HG03460 (cell line): ENCODE measurements at regions not wholly inside any gene's neighbourhood (a gene's known extent, or its start where the extent isn't known, plus 50 kb on each side); places are given as distances from the start of the nearest gene placed in this dataset.
"Not testable (repeated sequence)": the region's sequence is repeated elsewhere in the genome, so short reads cannot be mapped to it uniquely, and the experiment has no call there.

Experiments used
- ATAC-seq: cut with Tn5 transposase; IDR thresholded peaks from one replicate; pipeline ENCODE4 v1.9.1; 2021; ENCODE audit not compliant: unreplicated experiment

DNA sequence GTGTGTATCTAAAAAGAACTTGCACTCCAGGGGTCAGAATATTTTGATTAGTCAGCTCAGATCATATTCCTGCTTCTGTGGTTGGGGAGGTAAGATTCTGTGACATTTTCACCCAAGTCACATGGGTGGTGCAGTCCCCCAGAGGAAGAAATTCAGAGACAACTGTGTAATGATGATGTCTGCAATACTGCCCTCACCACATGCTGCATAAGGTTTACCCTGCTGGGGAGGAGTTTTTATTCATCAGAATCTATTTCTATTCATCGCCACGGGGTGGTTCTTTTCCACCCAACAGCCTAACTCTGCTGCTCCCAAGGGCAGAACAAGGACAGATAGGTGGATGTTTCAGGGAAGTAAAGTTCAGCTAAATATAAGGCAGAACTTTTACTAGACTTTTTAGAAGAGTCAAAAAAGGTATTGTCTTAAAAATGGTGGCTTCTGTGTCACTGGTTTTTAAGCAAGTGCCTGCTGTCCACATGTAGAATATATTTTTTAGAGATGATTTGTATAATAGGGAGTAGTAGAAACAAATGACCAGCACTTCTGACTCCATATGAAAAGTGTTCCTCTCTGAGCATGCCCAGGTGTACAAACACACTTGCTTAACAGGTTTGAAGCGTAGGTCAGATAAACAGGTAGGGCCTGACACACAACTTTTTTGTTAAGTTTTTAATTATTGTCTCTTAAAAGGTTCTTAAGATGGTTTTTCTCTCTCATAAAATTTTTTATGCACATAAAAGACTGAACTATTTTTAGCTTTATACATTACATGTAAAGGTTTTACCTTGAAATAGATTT is 352.7 kb downstream of the LRRC70 start:
- ATAC-seq = no peak

DNA sequence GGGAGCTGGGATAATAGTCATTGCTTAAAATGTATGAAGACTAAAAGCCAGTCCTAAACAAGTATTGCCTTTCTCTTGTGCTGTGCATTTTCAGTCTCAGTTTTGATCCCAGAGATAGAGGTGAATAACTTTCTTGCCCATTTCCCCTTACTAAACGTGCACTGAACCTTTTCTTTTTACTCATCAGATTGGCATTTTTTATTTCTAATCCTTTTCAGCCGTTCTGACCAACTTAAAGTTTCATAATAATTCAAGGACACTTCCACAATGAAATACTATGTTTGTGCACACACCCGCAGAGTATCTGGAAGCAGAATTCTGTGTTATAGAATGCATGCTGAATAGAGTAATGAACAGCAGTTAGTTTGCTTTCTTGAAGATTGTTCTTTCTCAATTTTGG is 343.6 kb downstream of the LRRC70 start:
- no peak for ATAC-seq

DNA sequence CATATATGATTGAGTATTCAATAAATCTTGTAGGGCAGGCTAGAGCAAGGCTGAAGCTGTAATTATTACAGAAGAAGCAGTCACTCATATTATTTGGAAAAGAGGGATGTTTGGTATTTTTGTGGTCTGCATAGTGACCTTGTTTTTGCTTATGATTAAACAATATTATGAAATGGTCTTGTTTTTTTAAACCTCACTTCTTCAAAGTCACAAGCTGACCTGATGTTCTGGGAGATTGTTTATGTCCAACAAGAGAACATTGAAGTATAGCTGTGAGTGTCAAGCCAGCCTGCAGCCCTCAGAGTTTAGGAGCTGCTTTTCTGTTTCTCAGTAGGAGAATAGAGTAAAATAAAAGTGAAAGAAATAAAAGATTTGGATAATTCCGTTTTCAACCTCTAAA is 342.2 kb downstream of the LRRC70 start:
- ATAC-seq = no peak

DNA sequence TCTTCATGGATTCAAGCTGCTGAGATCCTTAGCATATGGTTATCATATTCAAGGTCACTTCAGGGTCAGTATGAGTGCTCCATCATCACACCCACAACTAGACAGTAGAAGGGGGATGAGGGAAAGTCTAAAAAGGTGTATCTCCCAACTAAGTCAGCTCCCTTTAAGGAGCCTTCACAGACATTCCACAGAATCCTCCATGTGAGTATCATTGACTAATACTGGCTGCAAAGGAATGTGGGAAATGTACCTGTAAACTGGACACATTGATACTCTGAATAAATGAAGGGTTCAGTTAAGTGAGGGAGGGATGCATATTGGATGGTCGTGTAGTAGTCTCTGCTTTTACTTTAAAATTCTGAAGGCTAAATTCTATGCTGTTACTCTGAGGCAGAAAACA is 330.7 kb downstream of the LRRC70 start:
- no peak for ATAC-seq

DNA sequence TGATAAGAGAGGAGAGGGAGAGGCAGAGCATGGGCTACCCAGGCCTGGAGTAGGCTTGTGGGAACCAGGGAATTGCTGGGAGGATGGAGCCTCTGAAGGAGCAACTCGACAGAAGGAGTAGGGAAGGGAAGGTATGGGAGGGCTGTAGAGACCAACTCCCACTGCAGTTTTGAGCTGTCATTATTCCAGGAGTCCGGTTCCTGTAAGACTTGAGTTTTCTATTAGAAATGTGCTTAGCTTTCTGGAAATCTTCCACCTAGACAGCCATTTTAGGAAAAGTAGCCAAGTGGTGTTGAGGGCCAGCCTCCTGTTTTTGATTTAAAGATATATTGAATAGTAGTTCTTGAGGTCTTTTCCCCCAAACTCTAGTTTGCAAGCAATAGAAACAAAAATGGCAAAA is 323.5 kb downstream of the LRRC70 start:
- no peak for ATAC-seq

DNA sequence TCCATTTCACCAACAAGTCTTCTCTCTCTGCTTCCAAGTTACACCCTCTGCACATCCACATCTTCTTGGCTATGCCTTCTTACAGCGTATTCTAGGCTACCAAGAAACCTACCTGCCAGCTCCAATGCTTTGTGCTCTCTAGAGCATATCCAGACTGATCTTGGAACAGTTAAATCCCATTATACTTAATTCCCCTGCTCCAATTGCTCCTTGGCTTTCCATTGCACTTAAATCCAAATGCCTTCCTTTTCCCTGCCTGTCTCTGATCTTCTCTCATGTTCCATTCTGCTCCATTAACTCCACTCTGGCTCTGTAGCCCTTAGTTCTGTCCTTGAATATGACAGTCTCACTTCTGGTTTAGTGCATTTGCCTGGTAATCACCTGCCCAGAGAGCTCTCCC is 322.4 kb downstream of the LRRC70 start:
- ATAC-seq = no peak

DNA sequence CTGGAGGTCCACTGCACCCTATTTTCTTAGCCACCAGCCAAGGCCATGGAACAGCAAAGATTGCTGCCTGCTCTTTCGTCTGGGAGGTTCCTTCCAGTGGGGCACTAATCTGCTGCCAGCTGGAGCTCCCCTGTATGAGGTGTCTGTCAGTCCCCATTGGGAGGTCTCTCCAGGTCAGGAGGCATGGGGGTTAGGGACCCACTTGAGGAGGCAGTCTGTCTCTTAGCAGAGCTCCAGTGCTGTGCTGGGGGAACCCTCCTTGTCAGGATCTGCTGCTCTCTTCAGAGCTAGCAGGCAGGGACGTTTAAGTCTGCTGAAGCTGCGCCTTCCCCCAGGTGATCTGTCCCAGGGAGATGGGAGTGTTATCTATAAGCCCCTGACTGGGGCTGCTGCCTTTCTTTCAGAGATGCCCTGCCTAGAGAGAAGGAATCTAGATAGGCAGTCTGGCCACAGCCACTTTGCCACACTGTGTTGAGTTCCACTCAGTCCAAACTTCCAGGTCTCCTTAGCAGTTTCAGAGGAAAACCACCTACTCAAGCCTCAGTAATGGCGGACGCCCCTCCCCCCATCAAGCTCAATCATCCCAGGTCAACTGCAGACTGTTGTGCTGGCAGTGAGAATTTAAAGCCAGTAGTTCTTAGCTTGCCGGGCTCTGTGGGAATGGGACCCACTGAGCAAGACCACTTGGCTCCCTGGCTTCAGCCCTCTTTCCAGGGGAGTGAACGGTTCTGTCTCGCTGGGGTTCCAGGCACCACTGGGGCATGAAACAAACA is 317.7 kb downstream of the LRRC70 start:
- no peak for ATAC-seq

DNA sequence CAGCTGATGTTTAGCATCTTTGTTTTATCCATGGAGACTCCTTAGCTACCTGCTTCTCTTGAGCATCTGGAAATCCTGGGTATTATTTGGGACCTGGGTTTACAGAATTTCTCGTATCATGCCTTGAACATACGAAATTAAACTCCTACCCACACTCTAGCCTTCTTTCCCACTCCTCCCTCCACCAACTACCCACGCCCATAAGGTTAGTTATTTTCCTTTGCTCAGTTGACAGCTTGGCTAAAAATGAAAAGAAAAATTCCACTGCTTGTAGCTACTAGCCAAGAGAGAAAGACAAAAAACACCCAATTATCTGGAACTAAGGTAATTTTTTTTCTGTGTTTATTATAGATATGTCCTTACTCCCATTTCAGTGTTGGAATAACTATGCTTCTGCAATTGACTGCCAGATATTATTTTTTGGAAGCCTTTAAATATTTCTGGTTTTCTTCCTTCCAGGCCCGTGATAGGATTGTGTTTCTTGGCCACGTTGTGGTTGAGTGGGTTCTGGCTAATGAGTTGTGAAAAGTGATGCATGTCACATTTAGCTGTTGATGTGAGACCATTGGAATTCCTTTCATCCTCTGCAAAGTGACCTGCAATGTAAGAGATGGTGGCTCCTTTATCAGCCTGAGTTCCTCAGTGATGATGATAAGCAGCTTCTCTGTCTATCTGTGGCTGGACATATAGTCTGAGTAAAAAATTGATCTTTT is 308.1 kb downstream of the LRRC70 start:
- no peak for ATAC-seq

DNA sequence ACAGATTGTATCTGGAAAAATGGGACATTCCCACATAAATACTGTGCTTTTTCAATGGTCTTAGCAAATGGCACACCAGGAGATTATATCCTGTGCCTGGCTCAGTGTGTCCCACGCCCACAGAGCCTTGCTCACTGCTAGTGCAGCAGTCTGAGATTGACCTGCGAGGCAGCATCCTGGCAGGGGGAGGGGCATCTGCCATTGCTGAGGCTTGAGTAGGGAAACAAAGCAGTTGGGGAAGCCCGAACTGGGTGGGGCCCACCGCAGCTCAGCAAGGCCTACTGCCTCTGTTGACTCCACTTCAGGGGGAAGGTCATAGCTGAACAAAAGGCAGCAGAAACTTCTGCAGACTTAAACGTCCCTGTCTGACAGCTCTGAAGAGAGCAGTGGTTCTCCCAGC is 258.7 kb downstream of the LRRC70 start:
- ATAC-seq = not testable (repeated sequence)

DNA sequence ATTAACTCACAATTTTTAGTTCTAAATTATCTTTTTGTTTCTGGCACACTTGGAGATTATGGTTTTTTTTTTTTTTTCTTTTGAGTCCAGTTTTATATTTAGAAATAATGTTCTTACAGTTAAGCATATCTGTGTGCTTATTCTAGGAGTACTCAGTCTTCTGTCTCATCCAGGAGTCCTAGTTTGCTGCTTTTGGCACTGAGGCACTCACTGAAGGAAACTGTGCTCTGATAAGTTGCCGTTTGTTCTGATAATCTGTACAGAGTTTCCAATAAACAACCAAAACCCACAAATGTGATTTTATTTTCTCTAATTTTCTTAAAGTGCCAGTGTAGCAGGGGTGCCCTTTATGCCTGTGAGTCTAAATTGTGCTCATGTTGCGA is 251.0 kb downstream of the LRRC70 start:
- ATAC-seq = no peak

DNA sequence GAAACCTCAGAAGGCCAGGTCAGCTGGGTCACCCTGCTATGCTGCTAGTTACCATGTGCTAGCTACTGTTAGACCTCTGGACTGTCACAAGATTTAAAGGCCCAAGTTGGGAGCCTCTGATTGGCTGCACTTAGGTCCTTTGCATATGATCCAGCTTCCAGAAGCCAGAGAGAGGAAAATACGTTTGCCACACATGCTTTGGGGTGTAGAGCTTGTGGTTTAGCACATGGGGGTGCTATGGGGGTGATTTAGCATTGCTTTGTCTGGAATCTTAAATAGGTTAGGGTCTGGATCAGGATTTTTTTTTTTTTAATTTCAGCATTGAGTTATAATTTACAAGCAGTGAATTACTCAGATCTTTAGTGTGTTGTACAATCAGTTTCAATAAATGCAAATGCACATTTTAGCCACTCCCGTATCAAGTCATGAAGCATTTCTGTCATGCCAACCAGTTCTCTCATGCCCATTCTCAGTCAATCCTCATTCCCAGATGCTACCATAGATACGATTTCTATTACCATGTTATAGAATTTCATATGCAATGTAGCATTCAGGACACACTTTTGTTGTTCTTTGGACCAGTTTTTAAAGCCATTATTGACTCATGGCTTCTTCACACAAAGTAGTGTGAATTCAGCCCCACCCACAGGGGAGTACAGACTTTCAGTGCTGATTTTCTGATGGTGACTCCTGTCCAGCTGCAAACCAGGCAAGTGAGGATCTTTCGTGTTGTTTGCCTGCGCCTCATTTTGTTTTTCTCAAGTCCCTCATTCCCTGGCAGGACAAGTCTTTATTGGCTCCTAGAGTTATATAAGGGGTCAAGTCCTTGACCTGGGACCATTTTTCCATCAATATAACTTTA is 250.4 kb downstream of the LRRC70 start:
- ATAC-seq = no peak

DNA sequence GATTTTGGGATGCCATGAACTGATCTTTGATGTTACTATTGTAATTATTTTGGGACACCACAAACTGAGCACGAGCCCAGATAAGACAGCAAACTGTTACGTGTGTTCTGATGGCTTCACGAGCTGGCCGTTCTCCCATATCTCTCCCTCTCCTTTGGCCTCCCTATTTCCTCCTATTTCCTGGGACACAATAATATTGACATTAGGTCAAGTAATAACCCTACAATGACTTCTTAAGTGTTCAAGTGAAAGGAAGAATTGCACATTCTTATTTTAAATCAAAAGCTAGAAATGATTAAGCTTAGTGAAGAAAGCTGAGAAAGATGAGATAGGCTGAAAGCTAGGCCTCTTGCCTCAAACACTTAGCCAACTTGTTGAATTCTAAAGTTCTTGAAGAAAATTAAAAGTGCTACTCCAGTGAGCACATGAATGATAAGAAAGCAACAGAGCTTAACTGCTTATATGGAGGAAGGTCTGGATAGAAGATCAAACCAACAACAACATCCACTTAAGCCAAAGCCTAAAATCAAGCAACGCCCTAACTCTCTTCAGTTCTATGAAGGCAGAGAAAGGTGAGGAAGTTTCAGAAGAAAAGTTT is 247.1 kb downstream of the LRRC70 start:
- ATAC-seq = no peak

DNA sequence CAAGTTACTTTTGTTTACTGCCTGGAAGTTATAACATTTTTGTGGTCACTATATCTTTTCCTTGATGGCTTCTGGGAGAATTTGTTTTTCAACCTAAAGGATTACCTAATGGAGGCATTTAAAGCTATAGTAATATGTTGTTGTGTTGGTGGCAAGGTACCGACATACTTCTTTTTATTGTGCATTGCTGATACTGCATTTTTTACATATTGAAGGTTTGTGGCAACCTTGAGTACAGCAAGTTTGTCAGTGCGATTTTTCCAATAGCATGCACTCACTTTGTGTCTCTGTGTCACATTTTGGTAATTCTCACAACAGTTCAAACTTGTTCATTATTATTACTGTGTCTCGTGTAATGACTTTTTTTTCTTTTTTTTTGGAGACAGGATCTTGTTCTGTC is 246.3 kb downstream of the LRRC70 start:
- ATAC-seq = no peak

DNA sequence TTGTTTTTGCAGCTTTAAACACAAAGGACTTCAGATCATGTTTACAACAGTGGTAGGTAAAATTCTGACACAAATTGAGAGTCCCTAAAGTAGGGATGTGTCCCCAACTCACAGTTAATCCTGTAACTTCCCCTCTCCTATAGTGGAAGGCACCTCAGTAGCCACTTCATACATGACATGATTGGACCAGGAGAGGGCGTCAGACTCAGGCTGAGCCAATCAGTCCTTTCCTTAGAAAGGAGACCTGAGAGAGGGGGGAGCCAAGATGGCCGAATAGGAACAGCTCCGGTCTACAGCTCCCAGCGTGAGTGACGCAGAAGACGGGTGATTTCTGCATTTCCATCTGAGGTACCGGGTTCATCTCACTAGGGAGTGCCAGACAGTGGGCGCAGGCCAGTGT is 238.4 kb downstream of the LRRC70 start:
- ATAC-seq = not testable (repeated sequence)

DNA sequence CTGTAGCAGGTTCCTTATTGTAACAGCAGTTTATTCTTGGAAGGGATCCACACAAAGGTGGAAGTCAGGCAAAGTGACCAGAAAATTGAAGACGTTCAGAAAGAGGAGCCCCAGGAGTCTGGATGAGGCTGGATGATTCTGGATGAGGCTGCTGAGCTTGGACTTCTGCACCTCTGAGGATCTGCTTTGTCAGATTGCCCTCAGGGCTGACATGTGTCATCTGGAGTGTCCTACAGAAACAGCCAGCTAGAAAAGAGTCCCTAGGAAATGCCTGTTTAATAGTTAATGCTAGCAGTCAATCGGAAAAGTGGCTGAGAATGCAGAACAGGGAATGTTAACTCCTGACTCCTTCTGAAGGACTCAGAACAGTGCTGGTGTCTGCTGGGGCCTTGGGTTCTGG is 236.4 kb downstream of the LRRC70 start:
- ATAC-seq = no peak

DNA sequence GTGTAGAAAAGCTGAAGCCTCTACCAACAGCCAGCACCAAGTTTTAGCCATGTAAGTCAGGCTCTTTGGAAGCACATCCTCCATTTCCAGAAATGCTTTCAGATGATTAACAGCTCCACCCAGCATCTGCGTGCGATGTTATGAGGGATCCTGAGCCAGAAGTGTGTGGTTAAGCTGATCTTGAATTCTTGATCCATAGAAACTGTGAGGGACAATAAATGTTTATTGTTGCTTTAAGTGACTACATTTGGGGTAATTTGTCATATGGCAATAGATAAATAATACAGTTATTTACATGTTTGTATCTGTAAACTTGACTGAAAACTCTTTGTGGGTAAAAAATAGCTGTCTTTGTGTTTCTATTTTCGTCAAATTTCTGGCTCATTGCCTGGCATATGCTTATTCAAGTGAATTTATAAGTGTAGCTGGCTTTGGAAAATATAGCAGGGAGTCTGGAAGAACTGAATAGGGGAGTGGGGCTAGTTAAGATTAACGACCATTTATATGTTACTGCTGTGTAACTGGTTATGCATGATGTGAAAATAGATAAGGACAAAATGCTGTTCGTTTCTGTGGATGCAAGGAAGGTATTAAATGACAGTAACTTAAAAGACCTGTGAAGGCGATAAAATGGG is 234.1 kb downstream of the LRRC70 start:
- ATAC-seq = no peak

DNA sequence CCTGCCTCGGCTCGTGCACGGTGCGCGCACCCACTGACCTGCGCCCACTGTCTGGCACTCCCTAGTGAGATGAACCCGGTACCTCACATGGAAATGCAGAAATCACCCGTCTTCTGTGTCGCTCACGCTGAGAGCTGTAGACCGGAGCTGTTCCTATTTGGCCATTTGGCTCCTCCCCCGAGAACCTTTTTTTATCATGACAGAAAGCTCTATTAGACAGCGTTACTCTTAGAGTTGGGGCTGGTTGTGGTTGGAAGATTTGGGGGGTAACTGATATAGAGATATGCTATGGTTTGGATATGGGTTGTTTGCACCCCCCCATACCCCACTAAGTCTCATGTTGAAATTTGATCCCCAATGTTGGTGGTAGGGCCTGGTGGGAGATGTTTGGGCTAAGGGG is 226.2 kb downstream of the LRRC70 start:
- ATAC-seq = not testable (repeated sequence)

DNA sequence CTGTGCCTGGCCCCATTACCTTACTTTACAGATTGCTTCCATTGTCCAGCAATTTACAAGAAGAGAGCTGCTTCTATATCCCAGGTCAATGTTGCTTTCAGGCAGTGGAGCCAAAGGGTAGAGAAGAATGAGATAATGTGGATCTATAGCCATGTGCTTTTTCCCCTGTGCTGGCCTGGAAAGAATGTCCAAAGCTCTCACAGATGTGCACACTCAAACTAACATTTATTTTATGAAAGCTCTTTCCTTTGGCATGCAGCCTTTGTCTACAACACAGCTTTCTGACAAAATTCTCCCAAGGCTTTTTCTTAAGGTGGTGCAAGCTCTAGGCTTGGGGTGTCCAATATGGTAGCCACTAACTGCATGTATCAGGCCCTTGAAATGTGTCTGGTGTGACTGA is 217.3 kb downstream of the LRRC70 start:
- ATAC-seq = no peak

DNA sequence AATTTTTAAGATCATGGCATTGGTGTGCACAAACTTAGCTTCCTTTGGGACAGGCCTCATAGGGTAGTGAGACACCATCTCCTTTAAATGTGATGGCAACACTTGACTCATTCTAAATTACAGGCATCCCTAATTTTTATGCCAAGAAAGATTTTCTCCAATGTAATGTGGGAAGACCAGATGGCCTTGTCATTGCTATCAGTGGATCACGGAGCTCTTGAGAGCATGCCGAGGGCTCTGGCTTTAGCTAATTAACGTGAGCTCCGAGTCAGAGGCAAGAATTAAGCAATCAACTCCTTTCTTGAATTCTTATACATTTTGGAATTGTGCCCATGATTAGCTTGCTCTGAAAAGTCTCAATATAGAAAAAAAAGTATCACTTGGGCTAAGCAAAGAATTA is 215.8 kb downstream of the LRRC70 start:
- no peak for ATAC-seq

DNA sequence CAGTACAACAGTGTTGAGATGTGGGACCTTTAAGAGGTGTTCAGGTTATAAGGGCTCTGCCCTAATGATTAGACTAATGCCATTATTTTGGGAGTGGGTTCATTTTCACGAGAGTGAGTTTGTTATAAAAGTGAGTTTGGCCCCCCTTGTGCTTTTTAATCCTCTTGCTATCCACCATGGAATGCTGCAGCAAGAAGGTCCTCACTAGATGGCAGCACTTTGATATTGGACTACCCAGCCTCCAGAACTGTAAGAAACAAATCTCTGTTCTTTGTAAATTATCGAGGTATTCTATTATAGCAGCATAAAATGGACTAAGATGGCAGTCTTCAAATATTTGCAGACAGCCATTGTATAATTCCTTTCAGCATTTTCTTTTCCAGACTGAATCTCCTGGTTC is 212.4 kb downstream of the LRRC70 start:
- no peak for ATAC-seq
